ENCODE measurements at regions not wholly inside any gene's neighbourhood (a gene's known extent, or its start where the extent isn't known, plus 50 kb on each side); places are given as distances from the start of the nearest gene placed in this dataset.

DNA sequence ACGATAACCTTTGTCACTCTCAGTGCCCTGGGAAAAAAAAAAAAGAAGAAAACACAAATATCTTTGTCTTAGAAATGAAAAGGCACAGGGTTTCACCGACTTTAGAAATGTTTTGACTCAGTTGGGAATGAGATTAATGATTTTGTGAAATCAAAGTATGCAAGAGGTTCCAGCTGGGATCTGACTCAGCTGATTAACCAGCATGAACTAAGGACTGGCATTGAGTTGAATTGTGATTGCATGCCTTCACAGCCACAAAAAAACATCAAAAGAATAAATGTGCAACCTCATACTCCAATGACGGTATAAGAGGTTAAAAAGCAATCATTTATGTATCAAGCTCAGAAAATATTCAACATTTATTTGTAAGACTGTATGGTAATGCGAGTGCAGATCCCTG is 566.6 kb upstream of the DSEL start:
- TF ChIP-seq EP300 (IDR thresholded peaks at IDR 0.05): no peak
- no peak for TF ChIP-seq POLR2A (IDR thresholded peaks at IDR 0.05)
